Stimulated activated CD4-positive, alpha-beta T cell treated with anti-CD3 and anti-CD28 coated beads, Interleukin-1b, Interleukin-23, amount 100 ng/mL, for 48 hours (primary cell): ENCODE measurements at regions not wholly inside any gene's neighbourhood (a gene's known extent, or its start where the extent isn't known, plus 50 kb on each side); places are given as distances from the start of the nearest gene placed in this dataset.
"Not testable (repeated sequence)": the region's sequence is repeated elsewhere in the genome, so short reads cannot be mapped to it uniquely, and the experiment has no call there.

Source experiments
- DNase-seq: peaks from one replicate; pipeline ENCODE4 v3.0.0-alpha.2; 2020

DNA sequence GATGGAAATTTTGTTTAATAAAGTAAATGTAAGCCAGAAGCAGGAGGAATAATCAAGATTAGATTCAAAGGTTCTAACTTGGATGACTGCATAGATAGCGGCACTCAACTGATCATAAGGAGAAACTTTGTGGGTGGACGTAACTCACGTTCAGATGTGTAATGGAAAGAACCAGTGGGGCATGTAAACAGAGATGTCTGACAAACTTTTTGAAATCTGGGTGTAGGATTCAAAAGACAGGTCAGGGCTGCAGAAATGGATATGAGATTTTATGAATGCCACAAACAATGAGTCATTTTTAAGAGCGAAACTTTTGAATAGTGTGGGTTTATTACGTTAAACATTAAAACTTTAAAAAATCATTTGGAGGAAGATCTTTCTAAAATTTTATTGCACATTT is 375.6 kb downstream of the GBA3 start:
- DNase-seq: no peak

DNA sequence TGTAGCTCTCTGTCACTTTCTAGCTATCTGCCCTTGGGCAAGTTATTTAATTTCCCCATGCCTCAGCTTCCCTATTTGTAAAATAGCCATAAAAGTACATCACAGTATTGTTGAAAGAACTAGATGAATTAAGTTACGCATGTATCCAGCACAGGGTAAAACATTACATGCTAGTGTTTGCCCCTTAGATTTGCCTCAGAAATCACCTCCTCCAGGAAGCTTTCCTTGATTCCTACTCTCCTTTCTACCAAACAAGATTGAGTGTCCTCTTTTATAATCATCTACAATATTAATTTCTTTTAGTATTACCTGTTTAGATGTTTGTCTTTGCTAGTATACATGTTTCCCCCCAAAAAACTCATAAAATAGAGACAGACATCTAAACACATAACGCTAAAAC is 369.5 kb downstream of the GBA3 start:
- no peak for DNase-seq

DNA sequence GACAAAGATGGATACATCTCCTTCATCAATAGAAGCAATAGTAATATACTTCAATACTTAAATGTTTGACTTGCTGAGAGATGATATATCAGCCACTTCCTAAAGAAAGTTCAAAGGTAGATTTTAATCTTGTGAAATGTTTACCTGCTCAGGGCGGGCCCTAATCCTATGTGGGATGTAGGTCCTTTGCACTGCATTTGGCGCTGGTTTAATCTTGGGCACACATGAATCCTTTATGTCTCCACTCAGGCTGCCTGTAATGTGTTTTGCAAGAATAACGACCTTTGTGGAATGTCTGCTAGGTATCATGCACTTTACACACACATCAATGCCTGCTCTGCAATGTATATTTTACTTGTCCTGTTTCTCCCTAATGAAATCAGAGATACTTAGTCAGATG is 368.7 kb downstream of the GBA3 start:
- no peak for DNase-seq

DNA sequence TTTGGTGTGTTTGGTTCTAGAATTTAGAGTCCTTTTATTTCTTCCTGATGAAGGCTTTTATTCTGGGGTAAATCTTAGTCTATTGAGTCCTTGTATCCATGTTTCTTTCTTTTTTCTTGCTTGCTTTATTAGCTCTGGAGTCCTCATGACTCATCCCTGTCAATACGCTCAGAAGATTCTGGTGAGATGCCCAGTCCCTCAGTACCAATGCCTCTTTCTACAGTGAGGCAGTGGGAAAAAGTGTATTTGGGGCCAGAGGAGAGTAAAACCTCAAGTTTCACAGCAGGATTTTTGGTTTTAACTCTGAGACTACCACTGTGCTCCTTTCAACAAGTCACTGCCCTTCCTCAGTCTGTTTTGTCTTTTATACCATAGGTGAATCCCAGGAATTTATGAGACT is 368.0 kb downstream of the GBA3 start:
- DNase-seq: no peak

DNA sequence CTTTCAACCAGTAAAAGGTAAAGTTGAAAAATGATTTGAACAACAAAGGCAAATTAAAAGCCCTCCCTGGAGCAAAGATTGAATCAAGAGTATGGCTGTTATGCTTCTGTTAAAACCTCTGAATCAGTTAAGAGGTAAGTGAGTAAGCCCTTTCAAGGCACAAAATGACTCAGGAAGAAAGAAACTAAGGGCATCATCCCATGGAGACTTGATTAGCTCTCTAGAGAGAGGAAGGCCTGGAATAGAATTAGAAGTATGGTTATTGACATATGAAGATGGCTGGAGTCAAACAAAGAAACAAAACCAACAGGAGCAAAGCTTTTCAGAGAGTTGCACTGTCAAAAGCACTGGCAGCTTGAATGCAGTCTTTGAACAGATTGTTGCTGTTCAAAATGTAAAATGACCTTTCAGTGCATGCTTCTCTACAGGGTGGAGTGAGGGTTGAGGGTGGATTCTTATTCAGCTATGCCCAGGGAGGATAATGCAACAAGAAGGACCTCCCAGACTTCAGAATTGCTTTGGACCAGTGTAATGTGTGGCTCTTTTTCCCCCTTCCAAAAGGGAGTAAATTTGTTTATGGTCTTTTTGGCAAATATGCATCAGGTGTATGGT is 365.5 kb downstream of the GBA3 start:
- no peak for DNase-seq

DNA sequence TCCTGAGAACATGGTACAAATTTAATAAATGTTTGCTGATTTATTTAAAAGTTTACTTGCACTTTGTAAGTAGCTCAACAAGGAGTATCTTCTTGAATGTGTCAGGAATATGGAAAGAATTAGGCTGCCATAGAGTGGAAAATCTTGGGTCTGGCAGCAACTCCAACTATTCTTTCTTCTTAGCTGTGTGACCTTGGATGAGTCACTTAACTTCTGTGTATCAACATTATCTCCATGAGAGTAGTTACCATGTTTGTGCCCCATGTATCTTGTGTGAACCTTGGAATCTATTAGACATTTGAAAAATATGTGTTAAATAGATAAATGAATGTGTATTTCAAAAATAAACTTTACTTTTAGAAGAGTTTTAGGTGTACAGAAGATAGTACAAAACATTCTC is 348.8 kb downstream of the GBA3 start:
- no peak for DNase-seq

DNA sequence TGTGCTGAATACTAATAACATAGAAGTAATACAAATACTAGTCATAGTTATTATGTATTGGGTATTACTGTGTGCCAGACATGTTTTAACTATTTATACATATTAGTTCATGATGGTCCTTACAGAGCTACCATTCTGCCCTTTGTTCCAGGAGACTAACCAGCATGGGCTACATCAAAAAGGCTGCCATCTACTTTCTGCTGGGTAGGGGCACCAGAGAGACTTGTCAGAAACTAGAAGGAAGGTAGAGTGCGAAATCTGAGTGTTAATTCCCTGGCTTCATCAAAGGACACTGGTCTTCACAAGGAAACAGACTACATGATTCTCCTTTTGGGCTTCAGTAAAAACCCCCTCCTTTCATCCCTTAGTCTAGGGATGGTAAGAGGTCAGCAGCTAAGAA is 347.8 kb downstream of the GBA3 start:
- DNase-seq: no peak

DNA sequence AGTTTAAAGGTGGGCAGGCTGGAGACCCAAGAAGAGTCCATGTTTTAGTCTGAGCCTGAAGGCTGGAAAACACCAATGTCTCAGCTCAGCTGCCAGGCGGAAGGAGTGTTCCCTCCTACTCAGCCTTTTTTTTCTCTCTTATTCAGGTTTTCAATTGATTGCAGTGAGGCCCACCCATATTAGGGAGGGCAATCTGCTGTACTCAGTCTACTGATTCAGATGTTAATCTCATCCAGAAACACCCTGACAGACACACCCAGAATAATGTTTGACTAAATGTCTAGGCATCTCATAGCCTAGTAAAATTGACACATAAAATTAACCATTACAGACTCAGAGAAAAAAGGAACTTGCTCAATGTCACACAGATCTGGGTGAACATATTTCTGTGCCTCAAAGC is 347.1 kb downstream of the GBA3 start:
- DNase-seq: no peak

DNA sequence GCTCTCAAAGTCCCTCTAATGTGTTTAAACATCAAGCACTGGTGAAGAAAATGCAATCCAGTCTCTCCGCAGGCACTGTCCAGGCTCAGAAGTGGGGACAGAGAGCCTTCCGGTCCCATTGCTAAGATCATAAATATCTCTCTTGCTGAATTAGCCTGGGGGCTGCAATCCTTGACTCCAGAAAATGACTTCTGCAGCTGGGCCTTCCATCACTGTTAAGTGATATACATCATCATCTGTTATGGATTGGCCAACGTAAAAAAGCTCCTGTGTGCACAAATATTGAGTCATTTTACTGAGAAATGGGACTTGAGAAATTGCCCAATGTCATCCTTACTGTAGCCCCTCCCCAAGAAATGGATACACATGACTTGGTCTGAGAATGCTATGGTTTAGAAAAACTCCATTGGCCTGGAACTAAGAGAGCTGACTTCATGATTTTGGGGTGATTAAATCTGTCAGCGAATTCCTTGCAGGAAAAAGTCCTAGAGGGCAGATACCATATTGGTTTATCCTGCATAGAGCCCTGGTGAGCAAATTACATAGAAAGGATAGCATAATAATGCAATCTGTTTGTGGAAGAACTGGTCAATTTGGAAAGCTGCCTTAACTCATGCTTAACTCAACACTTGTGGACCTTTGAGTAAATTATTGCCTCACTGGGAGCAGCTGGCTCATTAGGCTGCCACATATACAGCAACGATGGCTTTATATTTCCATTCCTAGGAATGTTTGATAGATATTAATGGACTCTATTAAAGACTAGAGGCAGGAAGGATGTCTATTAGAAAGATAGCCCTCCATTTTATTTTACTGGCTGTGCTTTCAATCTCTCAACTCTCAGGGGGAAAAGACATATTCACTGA is 346.1 kb downstream of the GBA3 start:
- no peak for DNase-seq

DNA sequence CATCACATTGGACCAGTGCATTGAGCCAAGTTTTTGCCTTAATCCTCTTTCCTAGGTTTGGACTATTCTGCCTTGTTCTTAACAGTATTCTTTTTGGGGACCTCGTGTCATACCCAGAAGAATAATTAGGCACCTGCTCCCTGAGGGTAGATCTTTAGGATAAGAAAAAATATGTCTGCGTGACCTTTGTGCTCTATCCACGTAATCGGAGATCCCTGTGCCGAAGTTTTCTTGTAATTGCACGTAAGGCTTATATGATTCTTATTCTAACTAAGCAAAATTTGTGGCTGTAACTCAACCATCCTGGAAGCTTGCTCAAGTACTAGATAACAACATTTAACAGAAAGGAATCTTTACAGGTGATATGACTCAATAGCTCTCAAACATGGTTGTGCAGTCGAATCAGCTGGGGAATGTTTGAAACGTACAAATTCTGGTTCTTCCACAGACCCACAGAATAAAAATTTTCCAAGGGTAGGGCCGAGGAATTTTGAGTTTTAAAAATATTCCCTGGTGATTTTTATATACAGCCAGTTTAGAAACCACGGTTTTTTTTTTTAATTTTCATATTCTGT is 344.3 kb downstream of the GBA3 start:
- no peak for DNase-seq

DNA sequence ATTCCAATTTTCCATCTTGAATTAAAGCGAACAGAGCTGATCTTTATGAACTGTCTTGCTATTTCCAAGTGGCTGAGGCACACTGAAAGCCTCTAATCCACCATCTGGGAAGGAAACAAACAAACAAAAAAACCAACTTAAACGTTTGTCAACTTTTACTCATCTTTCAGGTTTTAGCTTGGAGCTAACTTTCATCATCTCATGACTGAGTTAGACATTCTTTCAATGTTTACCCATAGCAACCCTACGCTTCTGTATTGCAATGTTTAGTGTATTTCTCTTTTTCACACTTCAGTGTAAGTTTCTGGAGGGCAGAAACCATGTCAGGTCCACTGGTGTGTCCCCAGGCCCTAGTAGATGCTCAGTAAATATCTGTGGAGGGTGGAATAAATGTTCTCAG is 343.8 kb downstream of the GBA3 start:
- no peak for DNase-seq

DNA sequence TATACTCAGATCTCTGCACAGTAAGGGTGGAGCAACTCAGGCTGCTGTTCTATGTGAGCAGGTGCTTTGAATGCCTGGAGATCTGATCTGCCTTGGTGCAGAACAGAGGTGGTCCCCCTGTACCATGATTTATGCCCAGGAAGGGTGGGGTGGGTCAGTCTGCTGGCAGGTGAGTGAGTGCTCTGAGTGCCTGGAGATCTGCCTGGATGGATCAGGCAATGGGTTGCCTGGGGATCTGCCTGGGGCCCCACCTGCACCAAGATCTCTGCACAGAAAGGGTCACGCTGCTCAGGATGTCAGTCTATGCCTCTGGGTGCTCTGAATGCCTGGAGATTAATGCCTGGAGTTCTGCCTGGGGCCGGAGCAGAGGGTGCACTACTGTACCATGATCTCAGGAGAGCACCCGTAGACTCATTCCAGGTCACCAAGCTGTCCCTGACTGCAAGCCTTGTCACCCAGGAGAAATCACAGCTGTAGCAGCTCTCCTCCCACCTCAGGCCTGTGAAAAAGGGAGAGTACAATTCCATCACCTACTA is 342.9 kb downstream of the GBA3 start:
- no peak for DNase-seq

DNA sequence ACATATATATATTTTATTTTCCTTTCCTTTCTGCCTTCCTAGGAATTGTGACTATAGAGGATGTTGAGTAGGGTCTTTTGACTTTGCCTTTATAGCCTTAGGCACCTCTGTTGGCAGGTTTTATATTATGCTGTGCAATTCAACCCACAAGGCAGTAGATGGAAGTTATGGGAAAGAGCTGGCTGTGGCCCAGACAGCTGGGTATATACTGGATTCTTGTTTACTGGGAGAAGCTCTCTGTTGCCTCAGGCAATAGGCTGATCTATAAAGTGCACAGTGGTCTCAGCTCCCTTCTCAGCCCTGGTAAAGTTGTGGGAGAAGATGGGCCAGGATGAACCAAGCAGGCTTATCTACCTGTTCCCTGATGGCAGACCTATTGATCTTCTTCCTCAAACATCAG is 342.0 kb downstream of the GBA3 start:
- DNase-seq: no peak

DNA sequence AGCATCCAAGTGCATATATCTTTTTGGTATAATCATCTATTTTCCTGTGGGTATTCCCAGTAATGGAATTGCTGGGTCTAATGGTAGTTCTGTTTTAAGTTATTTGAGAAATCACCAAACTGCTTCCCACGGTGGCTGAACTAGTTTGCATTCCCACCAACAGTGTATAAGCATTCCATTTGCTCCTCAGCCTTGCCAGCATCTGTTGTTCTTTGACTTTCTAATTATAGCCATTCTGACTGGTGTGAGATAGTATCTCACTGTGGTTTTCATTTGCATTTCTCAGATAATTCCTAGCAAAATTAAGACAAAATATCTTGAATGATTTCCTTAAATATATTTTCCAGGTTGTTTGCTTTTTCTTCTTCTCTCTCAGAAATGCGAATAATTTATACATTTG is 341.1 kb downstream of the GBA3 start:
- no peak for DNase-seq

DNA sequence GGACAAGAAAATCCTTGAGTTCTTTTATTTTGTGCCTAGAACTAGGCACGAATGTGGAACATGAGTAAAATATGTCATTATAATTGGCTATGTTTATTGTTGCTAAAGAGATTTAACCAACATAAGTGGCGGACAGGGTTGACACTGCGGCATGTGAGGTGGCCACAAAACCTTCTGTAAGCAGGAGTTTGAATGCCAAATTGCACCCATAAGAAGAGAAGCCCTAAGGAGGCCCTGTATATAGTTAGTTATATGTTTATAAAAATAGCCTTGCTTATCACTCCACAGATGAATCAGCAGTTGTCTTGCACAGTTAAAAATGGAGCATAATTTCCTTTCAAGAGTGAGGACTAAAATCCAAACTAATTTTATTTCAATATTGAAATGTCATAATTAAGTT is 336.1 kb downstream of the GBA3 start:
- DNase-seq: no peak

DNA sequence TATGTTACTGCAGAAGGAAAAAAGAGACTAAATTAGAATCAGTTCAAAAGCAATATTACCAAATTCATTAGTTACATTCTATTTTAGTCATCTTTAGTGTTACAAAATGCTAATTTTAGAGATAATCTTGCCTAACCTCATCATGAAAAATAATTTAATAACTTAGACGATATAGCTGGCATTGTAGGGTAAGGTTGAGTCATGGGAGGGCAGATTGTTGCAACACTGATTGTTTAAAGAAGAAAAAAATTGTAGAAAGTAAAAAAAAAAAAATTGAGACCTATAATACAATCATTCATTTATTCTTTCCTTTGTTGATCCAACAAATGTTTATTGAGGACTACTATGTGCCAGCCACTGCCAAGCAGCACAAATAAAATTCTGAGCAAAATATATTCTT is 330.9 kb downstream of the GBA3 start:
- no peak for DNase-seq

DNA sequence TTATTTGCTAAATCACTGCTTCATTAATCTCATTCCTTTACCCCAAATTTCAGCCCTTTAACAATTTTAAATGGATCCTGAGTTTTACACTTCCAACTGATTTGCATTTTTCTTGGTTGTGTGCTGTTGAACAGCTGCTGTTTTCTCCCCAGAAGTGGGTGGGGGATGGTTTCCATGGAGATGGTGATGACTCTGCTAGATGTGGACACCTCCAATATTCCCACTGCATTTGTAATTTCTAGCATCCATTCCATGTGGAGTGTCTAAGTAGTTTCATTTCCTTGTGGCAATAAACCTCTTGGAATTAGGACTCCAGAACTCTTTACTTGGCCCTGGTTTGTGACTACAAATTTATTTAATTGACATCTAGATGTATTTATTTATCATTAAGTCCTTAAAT is 330.4 kb downstream of the GBA3 start:
- DNase-seq: no peak

DNA sequence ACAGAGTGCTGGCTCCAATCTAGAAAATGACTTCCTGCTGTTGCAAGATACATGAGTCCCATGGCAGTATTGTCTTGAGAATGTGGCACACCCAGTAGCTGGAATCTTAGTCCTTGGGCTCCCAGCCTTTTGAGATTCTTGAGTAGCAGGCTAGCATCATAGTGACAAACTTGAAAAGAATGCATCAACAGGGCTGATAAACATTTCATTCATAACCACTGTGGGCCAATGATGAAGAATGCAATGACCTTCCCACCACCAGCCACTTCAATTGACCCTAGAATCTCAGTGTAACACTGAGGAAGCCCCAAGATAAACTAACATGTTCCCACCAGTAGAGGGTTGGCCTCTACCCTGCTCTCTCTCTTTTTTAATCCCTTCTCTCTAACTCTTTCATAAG is 329.3 kb downstream of the GBA3 start:
- DNase-seq: no peak

DNA sequence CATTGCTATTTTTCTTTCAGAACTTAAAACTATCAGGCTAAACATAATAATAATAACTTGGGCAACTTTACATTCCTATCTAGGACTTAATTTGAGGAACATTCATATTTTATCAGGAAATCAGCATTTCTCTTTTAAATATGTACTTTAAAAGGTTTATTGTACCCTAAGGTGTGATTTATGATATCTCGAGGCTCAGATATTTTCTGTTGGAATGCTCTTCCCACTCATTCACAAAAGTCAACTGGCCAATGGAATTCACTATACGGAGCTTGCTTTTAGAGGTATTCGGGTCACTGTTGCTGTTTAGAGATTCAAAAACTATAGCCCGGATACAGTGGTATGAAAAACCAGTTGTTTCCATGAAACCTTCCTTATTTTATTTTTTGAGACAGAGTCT is 328.3 kb downstream of the GBA3 start:
- DNase-seq: no peak

DNA sequence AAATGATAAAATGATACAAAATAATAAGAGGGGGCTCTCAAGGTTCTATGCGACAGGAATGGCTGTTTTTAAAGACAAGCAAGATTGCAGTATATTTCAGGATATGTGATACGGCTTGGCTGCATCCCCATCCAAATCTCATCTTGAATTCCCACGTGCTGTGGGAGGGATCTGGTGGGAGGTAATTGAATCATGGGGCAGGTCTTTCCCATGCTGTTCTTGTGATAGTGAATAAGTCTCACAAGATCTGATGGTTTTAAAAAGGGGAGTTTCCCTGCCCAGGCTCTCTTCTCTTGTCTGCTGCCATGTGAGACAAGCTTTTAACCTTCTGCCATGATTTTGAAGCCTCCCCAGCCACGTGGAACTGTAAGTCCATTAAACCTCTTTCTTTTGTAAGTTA is 327.7 kb downstream of the GBA3 start:
- not testable (repeated sequence) for DNase-seq

DNA sequence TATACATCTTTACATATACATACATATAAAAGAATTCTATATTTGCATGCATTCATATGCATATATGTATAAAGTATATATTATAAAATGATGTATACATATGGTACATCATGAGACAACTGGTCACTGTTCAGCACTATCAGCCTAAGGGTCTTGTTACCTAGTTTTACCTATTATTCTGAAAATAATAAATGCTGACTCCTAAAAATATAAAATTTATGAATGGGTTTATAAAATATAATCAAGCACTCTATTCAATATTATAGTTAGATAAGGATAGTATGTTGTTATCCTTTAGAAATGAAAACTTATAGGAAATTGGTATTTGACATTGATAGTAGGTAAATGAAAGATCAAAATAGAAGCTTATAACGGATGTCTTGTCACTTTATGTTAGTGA is 324.2 kb downstream of the GBA3 start:
- DNase-seq: no peak

DNA sequence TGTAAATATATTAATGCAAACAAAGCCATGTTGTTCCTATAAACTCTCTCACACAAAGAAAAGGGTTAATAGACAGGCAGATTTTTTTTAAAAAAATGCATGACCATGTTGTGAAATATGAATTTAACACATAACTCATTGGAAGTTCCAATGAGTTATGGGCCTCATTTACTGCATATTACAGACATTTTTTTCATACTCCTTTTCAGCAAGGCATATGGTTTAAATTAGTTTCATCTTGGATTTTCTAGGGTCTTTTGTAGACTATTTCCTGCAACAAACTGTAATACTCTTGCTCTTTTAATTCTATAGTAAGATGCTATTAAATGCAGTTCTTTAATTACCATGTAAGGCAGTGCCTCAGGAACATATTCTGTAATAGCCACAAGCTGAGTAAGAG is 323.1 kb downstream of the GBA3 start:
- DNase-seq: no peak

DNA sequence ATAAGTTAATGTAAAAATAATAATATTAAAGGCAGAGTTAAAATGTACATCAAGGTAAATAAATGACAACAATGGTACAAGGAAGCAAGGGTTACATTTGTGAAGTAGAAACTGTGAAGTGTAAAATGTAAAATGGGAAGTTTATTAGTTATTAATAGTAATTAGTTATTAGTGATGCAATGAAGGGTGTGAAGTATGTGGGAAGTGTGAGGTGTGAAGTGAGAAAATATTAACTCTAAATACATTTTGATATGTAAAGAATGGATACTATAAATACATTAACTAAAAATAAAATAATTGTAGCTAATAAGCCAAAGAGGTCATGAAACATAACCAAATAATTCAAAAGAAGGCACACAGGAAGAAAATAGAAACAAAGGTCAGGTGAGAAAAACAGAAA is 316.4 kb downstream of the GBA3 start:
- no peak for DNase-seq

DNA sequence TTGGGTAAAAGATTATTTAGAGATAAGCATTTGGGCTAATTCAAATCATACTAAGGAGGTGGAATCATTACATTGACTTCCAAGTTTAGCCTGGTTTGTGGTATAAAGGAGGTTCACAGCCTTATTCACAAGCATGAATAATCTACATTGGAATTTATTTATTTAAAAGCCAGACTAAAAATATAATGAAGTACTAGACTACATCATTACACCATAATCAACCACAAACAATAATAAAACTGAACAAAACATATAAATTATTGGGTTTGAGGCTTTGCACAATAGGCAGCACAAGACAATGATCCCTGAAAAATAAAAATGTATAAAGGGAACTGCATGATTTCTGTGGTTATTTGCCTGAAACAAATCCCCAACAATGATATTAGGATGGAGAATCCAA is 314.0 kb downstream of the GBA3 start:
- DNase-seq: no peak
